ENCODE measurements at regions not wholly inside any gene's neighbourhood (a gene's known extent, or its start where the extent isn't known, plus 50 kb on each side); places are given as distances from the start of the nearest gene placed in this dataset.

- no TSS peak for BruUV-seq (replicated peaks)
- ChIA-PET POLR2A (no interaction called here), CTCF (no interaction called here)
- no peak for TF ChIP-seq CTCF (IDR thresholded peaks at IDR 0.05; ENCODE audit: insufficient read depth in 1 of 2, low read depth in 1 of 2, low read length in 1 of 2, severe bottlenecking in 1 of 2, unreplicated experiment in 1 of 2)
- Histone ChIP-seq H3K36me3 (ENCODE audit: control insufficient read depth, insufficient read depth, low read length) (no peaks in the 10 kb centered on the region), H3K4me1 (no peaks in the 10 kb centered on the region), H3K27me3 (replicated peaks; ENCODE audit: control insufficient read depth, insufficient read depth, low read length) (no peaks in the 10 kb centered on the region), H3K4me3 (ENCODE audit: low read depth, low read length) (no peak overlapping the region), H3K9me3 (no peaks in the 10 kb centered on the region)
- H3K27me3 Mint-ChIP-seq (ENCODE audit: insufficient read depth, unreplicated experiment) = no peaks in the 10 kb centered on the region
- H3K4me3 Mint-ChIP-seq (ENCODE audit: unreplicated experiment) = no peak overlapping the region
- no peaks in the 10 kb centered on the region for H3K9me3 Mint-ChIP-seq (ENCODE audit: unreplicated experiment)
- DNase-seq = no peak
- intact Hi-C loops (cut with micrococcal nuclease; ENCODE audit: unreplicated experiment) = no loop called here
- H3K4me1 Mint-ChIP-seq (ENCODE audit: low read depth, unreplicated experiment) = no peaks in the 10 kb centered on the region
- H3K36me3 Mint-ChIP-seq (ENCODE audit: insufficient read depth, unreplicated experiment) = no peaks in the 10 kb centered on the region
- H3K27ac Mint-ChIP-seq (ENCODE audit: unreplicated experiment) = no peak overlapping the region
Measured at GRCh38 chr3:25099666-25100065, 328.4 kb upstream of the RARB start.

GRCh38 chr3:25103391-25103790 is 324.7 kb upstream of the RARB start:
- H3K36me3 Mint-ChIP-seq (ENCODE audit: insufficient read depth, unreplicated experiment) = no peaks in the 10 kb centered on the region
- ChIA-PET CTCF (interaction anchor here (0.6 kb wide), 1 partner anchor 11 kb away, joined by 3 read pairs; no protein-coding TSS in a partner anchor), POLR2A (no interaction called here)
- intact Hi-C loops (cut with micrococcal nuclease; ENCODE audit: unreplicated experiment) = no loop called here
- TF ChIP-seq CTCF (IDR thresholded peaks at IDR 0.05; ENCODE audit: insufficient read depth in 1 of 2, low read depth in 1 of 2, low read length in 1 of 2, severe bottlenecking in 1 of 2, unreplicated experiment in 1 of 2) = no peak
- no peak for DNase-seq
- H3K9me3 Mint-ChIP-seq (ENCODE audit: unreplicated experiment) = no peaks in the 10 kb centered on the region
- Histone ChIP-seq H3K36me3 (ENCODE audit: control insufficient read depth, insufficient read depth, low read length) (no peaks in the 10 kb centered on the region), H3K4me3 (ENCODE audit: low read depth, low read length) (no peak overlapping the region), H3K9me3 (no peaks in the 10 kb centered on the region), H3K4me1 (no peaks in the 10 kb centered on the region), H3K27me3 (replicated peaks; ENCODE audit: control insufficient read depth, insufficient read depth, low read length) (no peaks in the 10 kb centered on the region)
- BruUV-seq (replicated peaks) = no TSS peak
- no peak overlapping the region for H3K27ac Mint-ChIP-seq (ENCODE audit: unreplicated experiment)
- H3K4me3 Mint-ChIP-seq (ENCODE audit: unreplicated experiment) = no peak overlapping the region
- H3K27me3 Mint-ChIP-seq (ENCODE audit: insufficient read depth, unreplicated experiment) = no peaks in the 10 kb centered on the region
- no peaks in the 10 kb centered on the region for H3K4me1 Mint-ChIP-seq (ENCODE audit: low read depth, unreplicated experiment)

GRCh38 chr3:25107918-25108617 is 320.0 kb upstream of the RARB start:
- H3K27ac Mint-ChIP-seq (ENCODE audit: unreplicated experiment) = no peak overlapping the region
- H3K4me3 Mint-ChIP-seq (ENCODE audit: unreplicated experiment) = no peak overlapping the region
- ChIA-PET CTCF (no interaction called here), POLR2A (no interaction called here)
- Histone ChIP-seq H3K9me3 (no peaks in the 10 kb centered on the region), H3K4me1 (no peaks in the 10 kb centered on the region), H3K4me3 (ENCODE audit: low read depth, low read length) (no peak overlapping the region), H3K27me3 (replicated peaks; ENCODE audit: control insufficient read depth, insufficient read depth, low read length) (no peaks in the 10 kb centered on the region), H3K36me3 (ENCODE audit: control insufficient read depth, insufficient read depth, low read length) (no peaks in the 10 kb centered on the region)
- H3K9me3 Mint-ChIP-seq (ENCODE audit: unreplicated experiment) = no peaks in the 10 kb centered on the region
- intact Hi-C loops (cut with micrococcal nuclease; ENCODE audit: unreplicated experiment) = no loop called here
- BruUV-seq (replicated peaks) = no TSS peak
- H3K36me3 Mint-ChIP-seq (ENCODE audit: insufficient read depth, unreplicated experiment) = no peaks in the 10 kb centered on the region
- no peaks in the 10 kb centered on the region for H3K27me3 Mint-ChIP-seq (ENCODE audit: insufficient read depth, unreplicated experiment)
- DNase-seq = no peak
- no peak for TF ChIP-seq CTCF (IDR thresholded peaks at IDR 0.05; ENCODE audit: insufficient read depth in 1 of 2, low read depth in 1 of 2, low read length in 1 of 2, severe bottlenecking in 1 of 2, unreplicated experiment in 1 of 2)
- H3K4me1 Mint-ChIP-seq (ENCODE audit: low read depth, unreplicated experiment) = no peaks in the 10 kb centered on the region

All from Caco-2 (cell line).